Thyroid gland (tissue), 4 donors: ENCODE measurements at regions not wholly inside any gene's neighbourhood (a gene's known extent, or its start where the extent isn't known, plus 50 kb on each side); places are given as distances from the start of the nearest gene placed in this dataset.

ENCODE experiments used
- DNase-seq, 2 donors: peaks; one replicate each; pipeline ENCODE4 v3.0.0-alpha.2; 2019
- H3K27ac ChIP-seq, 3 donors: fragments of 200-600 bp; sonication (generic); 1 replicate in 2 of 3; 2 replicates in 1 of 3; pipeline ENCODE4 v1.5.1; 2016 to 2019; ENCODE audit warnings: mild to moderate bottlenecking in 1 of 3, moderate library complexity in 1 of 3
- H3K27me3 ChIP-seq: fragments of 200-600 bp; sonication (generic); one replicate; pipeline ENCODE4 v1.5.1; 2019
- H3K36me3 ChIP-seq, 2 donors: fragments of 200-600 bp; sonication (generic); one replicate each; pipeline ENCODE4 v1.5.1; 2016 to 2019
- H3K4me1 ChIP-seq, 2 donors: fragments of 200-600 bp; sonication (generic); one replicate each; pipeline ENCODE4 v1.5.1; 2017 to 2019
- H3K4me3 ChIP-seq, 3 donors: fragments of 200-600 bp; sonication (generic); replicated peaks in 1 of 3; 1 replicate in 2 of 3; 2 replicates in 1 of 3; pipeline ENCODE4 v1.5.1; 2016; ENCODE audit warnings: mild to moderate bottlenecking in 1 of 3
- H3K9me3 ChIP-seq: fragments of 200-600 bp; sonication (generic); one replicate; pipeline ENCODE4 v1.5.1; 2017
- CTCF ChIP-seq, 6 experiments: fragments of 200-600 bp in 3 of 6; fragments of 450-650 bp in 3 of 6; sonication (generic) in 3 of 6; IDR thresholded peaks; one replicate each; pipeline ENCODE4 v1.5.1; 2016 to 2019; ENCODE audit warnings: antibody characterized with exemption in 6 of 6, mild to moderate bottlenecking in 2 of 6, inconsistent platforms in 1 of 6, moderate library complexity in 1 of 6
- POLR2A ChIP-seq, 2 donors: fragments of 450-650 bp; IDR thresholded peaks; one replicate each; pipeline ENCODE4 v1.6.1; 2017; ENCODE audit warnings: antibody characterized with exemption in 2 of 2, mild to moderate bottlenecking in 2 of 2, moderate library complexity in 1 of 2
- WGBS, 2 donors: methylation state at CpG; one replicate each; pipeline ENCODE4 v1.1.5; 2017; 5-methylcytosine and 5-hydroxymethylcytosine counted together
- intact Hi-C: fragments of 100-400 bp; cut with DNase I; formaldehyde crosslinking; loops from one replicate; pipeline ENCODE4 v1.15.1; 2023

- intact Hi-C loops, result no loop called here
These were observed 184.7 kb downstream of the PLPP4 start for GRCh38 chr10:120641695-120642094.

GRCh38 chr10:120643351-120643750 is 186.3 kb downstream of the PLPP4 start:
- DNase-seq, result no peak
- no peak overlapping the region for H3K4me3 ChIP-seq
- H3K4me1 ChIP-seq, result no peaks in the 10 kb centered on the region
- H3K27me3 ChIP-seq, result no peaks in the 10 kb centered on the region
- 68 to 72% methylated on average over 2 of the region's 2 CpGs for WGBS, 2 donors
- H3K36me3 ChIP-seq, result no peaks in the 10 kb centered on the region
- intact Hi-C loops, result no loop called here
- no peaks in the 10 kb centered on the region for H3K9me3 ChIP-seq
- H3K27ac ChIP-seq, result no peak overlapping the region
- TF ChIP-seq CTCF (IDR thresholded peaks at IDR 0.05) (no peak), POLR2A (IDR thresholded peaks at IDR 0.05) (no peak)

More at GRCh38 chr10:120641695-120642094, 184.7 kb downstream of the PLPP4 start:
- H3K27me3 ChIP-seq, result no peaks in the 10 kb centered on the region
- H3K36me3 ChIP-seq, result no peaks in the 10 kb centered on the region
- H3K27ac ChIP-seq, result no peak overlapping the region
- H3K9me3 ChIP-seq, result no peaks in the 10 kb centered on the region
- no peak for DNase-seq
- no peak for TF ChIP-seq POLR2A (IDR thresholded peaks at IDR 0.05)
- TF ChIP-seq CTCF (IDR thresholded peaks at IDR 0.05), result no peak
- 48 to 63% methylated on average over 1 of the region's 1 CpG for WGBS, 2 donors
- no peaks in the 10 kb centered on the region for H3K4me1 ChIP-seq
- H3K4me3 ChIP-seq, result no peak overlapping the region

GRCh38 chr10:120644556-120645410 is 187.8 kb downstream of the PLPP4 start:
- WGBS, 2 donors, result 41 to 57% methylated on average over 1 of the region's 1 CpG
- H3K27me3 ChIP-seq, result no peaks in the 10 kb centered on the region
- H3K36me3 ChIP-seq, result no peaks in the 10 kb centered on the region
- TF ChIP-seq CTCF (IDR thresholded peaks at IDR 0.05) (no peak), POLR2A (IDR thresholded peaks at IDR 0.05) (no peak)
- no peaks in the 10 kb centered on the region for H3K9me3 ChIP-seq
- intact Hi-C loops, result no loop called here
- no peak for DNase-seq
- no peaks in the 10 kb centered on the region for H3K4me1 ChIP-seq
- H3K4me3 ChIP-seq, result no peak overlapping the region
- no peak overlapping the region for H3K27ac ChIP-seq

GRCh38 chr10:120646159-120646732 is 189.2 kb downstream of the PLPP4 start:
- Histone ChIP-seq H3K27me3 (no peaks in the 10 kb centered on the region), H3K4me3 (no peak overlapping the region), H3K36me3 (no peaks in the 10 kb centered on the region), H3K27ac (no peak overlapping the region), H3K9me3 (no peaks in the 10 kb centered on the region), H3K4me1 (no peaks in the 10 kb centered on the region)
- intact Hi-C loops, result no loop called here
- TF ChIP-seq POLR2A (IDR thresholded peaks at IDR 0.05), result no peak
- DNase-seq, result no peak
- WGBS, 2 donors, result 79 to 88% methylated on average over 6 of the region's 6 CpGs

DNA sequence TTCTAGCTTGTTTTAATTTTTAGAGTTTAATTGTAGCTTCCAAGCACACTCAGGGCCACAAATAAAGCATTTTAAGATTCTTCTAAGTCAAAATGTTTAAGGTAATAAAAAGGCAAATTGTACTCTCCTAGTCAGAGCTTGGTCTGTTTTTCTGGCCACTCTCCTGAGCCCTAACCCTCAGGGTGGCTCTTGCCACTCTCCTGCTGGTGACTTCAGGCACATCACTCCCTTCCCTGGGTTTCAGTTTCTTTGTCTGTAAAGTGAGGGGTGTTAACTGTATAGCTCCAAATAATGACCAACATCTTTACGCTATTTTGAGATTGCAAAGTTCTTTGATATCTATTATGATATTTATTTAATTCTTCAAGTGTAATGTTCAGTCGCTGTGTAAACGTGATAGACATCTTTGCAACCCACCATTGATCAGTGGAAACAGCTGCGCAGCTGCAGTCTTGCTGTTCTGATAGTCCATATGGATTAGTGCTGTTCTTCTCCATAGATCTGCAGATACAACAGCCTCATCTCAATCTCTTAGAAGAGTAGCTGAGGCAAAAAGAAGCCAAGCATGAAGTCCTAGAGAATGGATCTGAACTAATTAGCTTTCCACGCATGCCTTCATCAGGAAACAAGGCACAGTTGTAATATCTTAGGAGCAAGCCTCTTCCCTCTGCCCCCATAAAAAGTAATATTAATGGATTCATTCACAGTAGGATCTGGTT is 189.9 kb downstream of the PLPP4 start:
- Histone ChIP-seq H3K4me3 (no peak overlapping the region), H3K27me3 (no peaks in the 10 kb centered on the region), H3K27ac (no peak overlapping the region), H3K4me1 (no peaks in the 10 kb centered on the region), H3K36me3 (no peaks in the 10 kb centered on the region), H3K9me3 (no peaks in the 10 kb centered on the region)
- DNase-seq, result no peak
- no peak for TF ChIP-seq CTCF (IDR thresholded peaks at IDR 0.05)
- TF ChIP-seq POLR2A (IDR thresholded peaks at IDR 0.05), result no peak
- 88 to 91% methylated on average over 5 of the region's 5 CpGs for whole genome bisulfite sequencing, 2 donors
- intact Hi-C loops, result no loop called here
